Lung (tissue), 11 donors: ENCODE measurements at regions not wholly inside any gene's neighbourhood (a gene's known extent, or its start where the extent isn't known, plus 50 kb on each side); places are given as distances from the start of the nearest gene placed in this dataset.

Experiments
- ATAC-seq: fragments of 200-7000 bp; cut with Tn5 transposase; one replicate; pipeline ENCODE4 v1.9.1; 2020; ENCODE audit warnings: moderate number of reproducible peaks; ENCODE audit not compliant: insufficient read depth, low FRiP score
- DNase-seq, 3 donors: peaks; one replicate each; pipeline ENCODE4 v3.0.0-alpha.2; 2013 to 2017
- H3K27ac ChIP-seq, 2 donors: one replicate each; pipeline ENCODE4 v1.5.1; 2013; ENCODE audit warnings: mild to moderate bottlenecking in 2 of 2, moderate library complexity in 2 of 2, control low read depth in 1 of 2, inconsistent platforms in 1 of 2, low read depth in 1 of 2, low read length in 1 of 2
- H3K27me3 ChIP-seq, 3 donors: one replicate each; pipeline ENCODE4 v1.5.1; 2013; ENCODE audit warnings: low read length in 2 of 3; ENCODE audit not compliant: control insufficient read depth in 3 of 3, insufficient read depth in 3 of 3
- H3K36me3 ChIP-seq, 4 donors: one replicate each; pipeline ENCODE4 v1.5.1; 2013; ENCODE audit warnings: low read length in 4 of 4, mild to moderate bottlenecking in 1 of 4, moderate library complexity in 1 of 4; ENCODE audit not compliant: control insufficient read depth in 4 of 4, insufficient read depth in 4 of 4
- H3K4me1 ChIP-seq, 5 donors: one replicate each; pipeline ENCODE4 v1.5.1; 2013; ENCODE audit warnings: low read length in 5 of 5, mild to moderate bottlenecking in 2 of 5, moderate library complexity in 1 of 5; ENCODE audit not compliant: control insufficient read depth in 5 of 5, insufficient read depth in 5 of 5
- H3K4me3 ChIP-seq: one replicate; pipeline ENCODE4 v1.5.1; 2013; ENCODE audit warnings: mild to moderate bottlenecking, control low read depth, moderate library complexity
- H3K9ac ChIP-seq, 2 donors: one replicate each; pipeline ENCODE4 v1.5.1; 2013; ENCODE audit warnings: low read length in 2 of 2, control low read depth in 1 of 2; ENCODE audit not compliant: insufficient read depth in 1 of 2
- H3K9me3 ChIP-seq, 4 donors: one replicate each; pipeline ENCODE4 v1.5.1; 2013; ENCODE audit warnings: low read length in 3 of 4, mild to moderate bottlenecking in 1 of 4, moderate library complexity in 1 of 4; ENCODE audit not compliant: control insufficient read depth in 4 of 4, insufficient read depth in 3 of 4
- WGBS, 2 donors: extraction: QIAGEN DNeasy Blood & Tissue Kit; methylation state at CpG; one replicate each; pipeline ENCODE4 v1.1.7; 2013; 5-methylcytosine and 5-hydroxymethylcytosine counted together
- TF ChIP-seq, protein P1 (sequence below): IDR thresholded peaks from 2 replicates; pipeline ENCODE4 v1.5.1; 2012; ENCODE audit warnings: mild to moderate bottlenecking; ENCODE audit errors: control extremely low read depth, extremely low read depth
- donor health status: control.
- donor health status: control.
- donor health status: Bipolar disorder and iron deficiency.
- donor health status: healthy.
- donor health status: DM: yes; HTN: yes; CAD: no.

DNA sequence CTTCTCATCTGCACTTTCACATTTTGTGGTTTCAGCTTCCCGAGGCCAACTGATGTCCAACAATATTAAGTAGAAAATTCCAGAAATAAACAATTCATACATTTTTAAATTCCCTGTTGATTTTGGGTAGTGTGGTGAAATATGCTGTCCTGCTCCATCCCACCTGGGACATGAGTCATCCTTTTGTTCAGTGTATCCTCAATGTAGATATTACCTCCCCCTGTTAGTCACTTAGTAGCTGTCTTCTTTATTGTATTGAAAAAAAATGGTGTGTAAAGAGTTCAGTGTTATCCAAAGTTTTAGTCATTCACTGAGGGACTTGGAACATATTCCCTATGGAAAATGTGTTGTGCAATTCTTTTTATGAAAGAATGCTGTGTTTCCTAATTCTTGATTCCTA, 348.1 kb downstream of the SOCS6 start:
- ATAC-seq, result no peak
- H3K27me3 ChIP-seq, result no peaks in the 10 kb centered on the region
- TF ChIP-seq, protein P1, sequence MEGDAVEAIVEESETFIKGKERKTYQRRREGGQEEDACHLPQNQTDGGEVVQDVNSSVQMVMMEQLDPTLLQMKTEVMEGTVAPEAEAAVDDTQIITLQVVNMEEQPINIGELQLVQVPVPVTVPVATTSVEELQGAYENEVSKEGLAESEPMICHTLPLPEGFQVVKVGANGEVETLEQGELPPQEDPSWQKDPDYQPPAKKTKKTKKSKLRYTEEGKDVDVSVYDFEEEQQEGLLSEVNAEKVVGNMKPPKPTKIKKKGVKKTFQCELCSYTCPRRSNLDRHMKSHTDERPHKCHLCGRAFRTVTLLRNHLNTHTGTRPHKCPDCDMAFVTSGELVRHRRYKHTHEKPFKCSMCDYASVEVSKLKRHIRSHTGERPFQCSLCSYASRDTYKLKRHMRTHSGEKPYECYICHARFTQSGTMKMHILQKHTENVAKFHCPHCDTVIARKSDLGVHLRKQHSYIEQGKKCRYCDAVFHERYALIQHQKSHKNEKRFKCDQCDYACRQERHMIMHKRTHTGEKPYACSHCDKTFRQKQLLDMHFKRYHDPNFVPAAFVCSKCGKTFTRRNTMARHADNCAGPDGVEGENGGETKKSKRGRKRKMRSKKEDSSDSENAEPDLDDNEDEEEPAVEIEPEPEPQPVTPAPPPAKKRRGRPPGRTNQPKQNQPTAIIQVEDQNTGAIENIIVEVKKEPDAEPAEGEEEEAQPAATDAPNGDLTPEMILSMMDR, result no peak
- no peaks in the 10 kb centered on the region for H3K36me3 ChIP-seq
- H3K4me1 ChIP-seq, result no peaks in the 10 kb centered on the region
- H3K9ac ChIP-seq, result no peak overlapping the region
- DNase-seq, result peak in 1 of 3 donors; percentile 57
- H3K27ac ChIP-seq, result no peak overlapping the region
- WGBS, 2 donors, result 78 to 88% methylated on average over 1 of the region's 1 CpG
- H3K9me3 ChIP-seq, result peaks cover 0 to 4% (median 0%) of the 10 kb centered on the region in 4 donors
- H3K4me3 ChIP-seq, result no peak overlapping the region

DNA sequence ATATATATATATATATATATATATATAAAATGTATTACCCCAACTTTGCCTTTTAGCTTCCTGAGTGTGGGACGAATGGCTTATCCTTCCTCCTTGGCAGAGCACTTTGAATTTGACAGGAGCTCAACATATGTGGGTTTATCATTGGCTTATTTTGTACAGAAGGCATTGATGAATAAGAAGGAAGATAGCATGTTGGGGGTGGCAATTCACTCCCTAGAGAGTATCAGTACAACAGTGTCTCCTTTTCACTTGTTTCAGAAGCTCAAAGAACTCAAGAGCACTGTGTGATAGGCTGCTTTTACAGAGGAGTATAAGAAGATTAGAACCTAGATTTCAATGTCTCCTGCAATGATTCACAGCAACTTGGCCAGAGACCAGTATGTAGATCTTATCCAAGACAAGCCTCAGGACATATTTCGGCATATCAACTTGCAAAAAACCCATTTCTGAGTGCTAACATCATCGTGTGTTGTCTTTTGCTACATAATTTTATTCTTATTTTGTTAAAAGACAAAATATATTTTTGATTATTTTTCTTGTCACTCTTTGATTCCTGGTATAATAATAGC, 345.8 kb downstream of the SOCS6 start:
- Histone ChIP-seq H3K27me3 (no peaks in the 10 kb centered on the region), H3K9me3 (peaks cover 0 to 3% (median 0%) of the 10 kb centered on the region in 4 donors), H3K9ac (no peak overlapping the region), H3K4me1 (no peaks in the 10 kb centered on the region), H3K27ac (no peak overlapping the region), H3K36me3 (no peaks in the 10 kb centered on the region), H3K4me3 (no peak overlapping the region)
- TF ChIP-seq, protein P1, result no peak
- 78 to 83% methylated on average over 3 of the region's 3 CpGs for WGBS, 2 donors
- ATAC-seq (no peak), DNase-seq (no peak)

DNA sequence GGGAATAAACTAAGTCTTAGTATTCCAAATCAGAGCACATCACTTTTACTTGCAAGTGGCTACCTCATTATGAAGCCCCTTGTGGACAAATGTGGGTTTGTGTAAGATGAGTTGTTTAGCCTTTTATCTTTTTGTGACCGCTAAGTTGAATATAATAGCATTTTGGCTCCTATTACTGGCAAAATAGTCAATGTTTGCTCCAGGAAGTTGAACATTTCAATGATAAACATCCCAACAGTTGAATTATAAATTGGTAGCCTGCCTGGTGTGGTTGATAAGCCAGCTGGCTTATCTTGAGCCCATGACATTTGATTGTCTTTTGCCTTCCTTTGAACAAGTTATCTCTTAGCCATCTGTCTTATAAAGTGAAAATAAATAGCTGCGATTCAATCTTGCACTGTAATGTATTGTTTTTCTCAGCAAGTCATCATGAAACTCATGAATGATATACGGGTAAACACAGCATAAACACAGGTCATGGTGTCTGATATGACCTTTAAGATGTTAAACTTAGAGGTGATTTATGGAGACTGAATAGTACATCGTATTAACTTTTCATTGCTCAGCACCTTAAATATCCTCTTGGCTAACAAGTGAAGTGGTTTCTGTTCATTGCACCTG, 338.4 kb downstream of the SOCS6 start:
- no peak for ATAC-seq
- Histone ChIP-seq H3K27me3 (no peaks in the 10 kb centered on the region), H3K27ac (no peak overlapping the region), H3K4me3 (no peak overlapping the region), H3K9ac (no peak overlapping the region), H3K4me1 (no peaks in the 10 kb centered on the region), H3K9me3 (peaks cover 0 to 2% (median 0%) of the 10 kb centered on the region in 4 donors), H3K36me3 (no peaks in the 10 kb centered on the region)
- WGBS, 2 donors, result 38 to 42% methylated on average over 4 of the region's 4 CpGs
- DNase-seq, result peak in 1 of 3 donors; percentile 5
- TF ChIP-seq, protein P1, result no peak
